ENCODE measurements at regions not wholly inside any gene's neighbourhood (a gene's known extent, or its start where the extent isn't known, plus 50 kb on each side); places are given as distances from the start of the nearest gene placed in this dataset.
A peak's percentile ranks its signal among the peaks of the same experiment; 100 is the strongest.

- intact Hi-C loops (cut with DNase I): no loop called here
- ATAC-seq (no peak), DNase-seq (ENCODE audit: missing footprints) (no peak)
Observed at GRCh38 chr10:78298835-78299234, 265.2 kb downstream of the RPS24 start.

GRCh38 chr10:78299851-78300468, 266.3 kb downstream of the RPS24 start:
- DNase-seq (ENCODE audit: missing footprints) (no peak), ATAC-seq (no peak)

GRCh38 chr10:78300526-78300925, 266.9 kb downstream of the RPS24 start:
- no peak for ATAC-seq
- DNase-seq (ENCODE audit: missing footprints): no peak
- intact Hi-C loops (cut with DNase I): loop anchor here (5.0 to 10.0 kb wide), 6 partner anchors 83 to 894 kb away; no protein-coding TSS in a partner anchor

More at GRCh38 chr10:78299851-78300468, 266.3 kb downstream of the RPS24 start:
- intact Hi-C loops (cut with DNase I): loop anchor here (5.0 to 10.0 kb wide), 6 partner anchors 83 to 895 kb away; no protein-coding TSS in a partner anchor

GRCh38 chr10:78301481-78301880, 267.8 kb downstream of the RPS24 start:
- intact Hi-C loops (cut with DNase I): loop anchor here (5.0 to 10.0 kb wide), 6 partner anchors 84 to 893 kb away; no protein-coding TSS in a partner anchor
- no peak for DNase-seq (ENCODE audit: missing footprints)
- ATAC-seq: no peak

GRCh38 chr10:78301891-78302738, 268.5 kb downstream of the RPS24 start:
- DNase-seq (ENCODE audit: missing footprints) (no peak), ATAC-seq (no peak)
- intact Hi-C loops (cut with DNase I): loop anchor here (5.0 to 10.0 kb wide), 6 partner anchors 85 to 893 kb away; no protein-coding TSS in a partner anchor

GRCh38 chr10:78302739-78302988, 269.0 kb downstream of the RPS24 start:
- intact Hi-C loops (cut with DNase I): loop anchor here (5.0 to 10.0 kb wide), 6 partner anchors 85 to 892 kb away; no protein-coding TSS in a partner anchor
- ATAC-seq: no peak
- DNase-seq (ENCODE audit: missing footprints): no peak

- ATAC-seq: peak; percentile 97
- intact Hi-C loops (cut with DNase I): loop anchor here (5.0 to 10.0 kb wide), 6 partner anchors 86 to 892 kb away; no protein-coding TSS in a partner anchor
- peak; percentile 97 for DNase-seq (ENCODE audit: missing footprints)
Observed at GRCh38 chr10:78302989-78303854, 269.6 kb downstream of the RPS24 start.

GRCh38 chr10:78304091-78305045, 270.7 kb downstream of the RPS24 start:
- ATAC-seq (no peak), DNase-seq (ENCODE audit: missing footprints) (no peak)
- intact Hi-C loops (cut with DNase I): loop anchor here (5.0 to 10.0 kb wide), 7 partner anchors 87 to 890 kb away; no protein-coding TSS in a partner anchor

- no peak for DNase-seq (ENCODE audit: missing footprints)
- no peak for ATAC-seq
- intact Hi-C loops (cut with DNase I): loop anchor here (5.0 to 10.0 kb wide), 3 partner anchors 349 to 889 kb away; no protein-coding TSS in a partner anchor
Observed at GRCh38 chr10:78305311-78305710, 271.6 kb downstream of the RPS24 start.

GRCh38 chr10:78306358-78306757, 272.7 kb downstream of the RPS24 start:
- DNase-seq (ENCODE audit: missing footprints) (no peak), ATAC-seq (no peak)
- intact Hi-C loops (cut with DNase I): loop anchor here (5.0 to 10.0 kb wide), 3 partner anchors 348 to 888 kb away; no protein-coding TSS in a partner anchor

GRCh38 chr10:78307576-78307975, 273.9 kb downstream of the RPS24 start:
- DNase-seq (ENCODE audit: missing footprints) (no peak), ATAC-seq (no peak)
- intact Hi-C loops (cut with DNase I): loop anchor here (5.0 to 10.0 kb wide), 3 partner anchors 347 to 887 kb away; no protein-coding TSS in a partner anchor

GRCh38 chr10:78309536-78310237, 276.0 kb downstream of the RPS24 start:
- DNase-seq (ENCODE audit: missing footprints) (no peak), ATAC-seq (no peak)
- intact Hi-C loops (cut with DNase I): loop anchor here (5.0 to 10.0 kb wide), 3 partner anchors 345 to 885 kb away; no protein-coding TSS in a partner anchor

GRCh38 chr10:78310481-78311080, 276.9 kb downstream of the RPS24 start:
- DNase-seq (ENCODE audit: missing footprints): no peak
- no peak for ATAC-seq
- intact Hi-C loops (cut with DNase I): no loop called here

- ATAC-seq (peak; percentile 21), DNase-seq (ENCODE audit: missing footprints) (no peak)
- intact Hi-C loops (cut with DNase I): no loop called here
Observed at GRCh38 chr10:78312197-78313047, 278.8 kb downstream of the RPS24 start.

- no peak for DNase-seq (ENCODE audit: missing footprints)
- ATAC-seq: no peak
- intact Hi-C loops (cut with DNase I): no loop called here
Observed at GRCh38 chr10:78313048-78313381, 279.4 kb downstream of the RPS24 start.

- intact Hi-C loops (cut with DNase I): no loop called here
- DNase-seq (ENCODE audit: missing footprints) (no peak), ATAC-seq (no peak)
Observed at GRCh38 chr10:78313636-78314035, 280.0 kb downstream of the RPS24 start.

All from Right ventricle myocardium inferior (tissue), 1 donor.